ENCODE measurements at regions not wholly inside any gene's neighbourhood (a gene's known extent, or its start where the extent isn't known, plus 50 kb on each side); places are given as distances from the start of the nearest gene placed in this dataset.
A peak's percentile ranks its signal among the peaks of the same experiment; 100 is the strongest.
"Not testable (repeated sequence)": the region's sequence is repeated elsewhere in the genome, so short reads cannot be mapped to it uniquely, and the experiment has no call there.

DNA sequence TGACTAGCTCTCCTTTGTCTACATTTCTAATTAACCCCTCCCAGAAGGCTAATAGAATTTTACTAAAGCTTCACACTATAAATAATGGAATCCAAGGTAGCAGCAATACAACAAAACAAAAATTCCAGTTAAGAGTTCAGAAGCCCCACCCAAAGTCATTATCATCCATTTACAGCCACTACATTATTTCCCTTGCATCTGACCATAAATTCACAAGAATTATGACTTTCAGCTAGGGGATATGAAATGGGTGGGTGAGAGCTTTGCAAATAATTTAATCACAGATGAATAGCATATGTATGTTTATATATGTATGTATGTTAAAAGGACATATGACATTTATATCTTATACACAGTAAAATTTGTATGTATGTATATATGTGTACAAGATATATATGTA lies 65.3 kb upstream of the PTGDR start:
- DNase-seq = no peak

DNA sequence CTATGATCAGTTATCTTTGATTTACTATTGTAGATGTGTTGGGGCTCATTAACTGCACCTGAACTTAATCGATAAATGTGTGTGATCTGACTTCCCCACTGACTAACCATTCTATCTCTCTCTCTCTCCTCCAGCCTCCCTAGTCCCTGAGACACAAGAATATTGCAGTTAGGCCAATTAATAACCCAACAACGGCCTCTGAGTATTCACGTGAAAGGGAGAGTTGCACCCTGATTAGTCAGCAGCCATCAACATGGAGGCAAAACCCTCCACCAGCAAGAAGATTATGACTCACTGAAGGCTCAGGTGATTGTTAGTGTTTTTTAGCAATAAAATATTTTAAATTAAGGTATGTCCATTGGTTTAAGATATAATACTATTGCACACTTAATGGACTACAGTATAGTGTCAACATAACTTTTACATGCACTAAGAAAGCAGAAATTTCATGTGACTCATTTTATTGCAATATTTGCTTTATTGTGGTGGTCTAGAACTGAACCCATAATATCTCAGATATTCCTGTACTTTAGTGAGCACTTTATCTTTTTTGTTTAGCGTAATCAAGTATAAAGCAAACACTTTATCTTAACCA lies 77.1 kb upstream of the PTGDR start:
- no peak for DNase-seq

DNA sequence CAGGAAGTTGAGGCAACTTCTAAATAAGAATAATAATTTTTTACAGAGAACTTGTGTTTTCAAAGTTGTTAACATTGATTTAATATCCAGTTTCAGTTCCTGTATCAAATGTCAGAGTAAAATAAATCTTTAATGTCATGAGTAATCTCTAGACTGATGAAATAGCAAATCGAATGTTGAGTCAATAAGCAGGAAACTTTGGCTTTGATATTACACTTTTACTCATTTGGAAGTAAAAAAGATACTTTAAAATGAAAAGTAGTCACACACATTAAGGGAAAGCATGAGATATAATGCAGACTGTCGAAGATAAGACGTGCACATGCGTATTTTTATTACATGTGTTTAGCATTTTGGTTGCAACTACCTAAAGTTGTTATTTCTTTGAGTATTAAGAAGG lies 78.2 kb upstream of the PTGDR start:
- DNase-seq = no peak

DNA sequence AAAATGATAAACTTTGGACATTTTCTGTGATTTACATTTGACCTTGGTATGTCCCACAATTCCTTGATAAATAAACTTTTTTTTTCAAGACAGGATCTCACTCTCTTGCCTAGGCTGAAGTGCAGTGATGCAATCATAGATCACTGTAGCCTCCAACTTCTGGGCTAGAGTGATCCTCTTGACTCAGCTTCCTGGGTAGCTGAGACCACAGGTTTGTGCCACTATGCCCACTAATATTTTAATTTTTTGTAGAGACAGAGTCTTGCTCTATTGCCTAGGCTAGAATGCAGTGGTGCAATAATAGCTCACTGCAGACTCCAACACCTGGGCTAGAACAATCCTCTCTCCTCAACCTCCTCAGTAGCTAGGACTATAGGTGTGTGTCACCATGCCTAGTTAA lies 79.1 kb upstream of the PTGDR start:
- no peak for DNase-seq

DNA sequence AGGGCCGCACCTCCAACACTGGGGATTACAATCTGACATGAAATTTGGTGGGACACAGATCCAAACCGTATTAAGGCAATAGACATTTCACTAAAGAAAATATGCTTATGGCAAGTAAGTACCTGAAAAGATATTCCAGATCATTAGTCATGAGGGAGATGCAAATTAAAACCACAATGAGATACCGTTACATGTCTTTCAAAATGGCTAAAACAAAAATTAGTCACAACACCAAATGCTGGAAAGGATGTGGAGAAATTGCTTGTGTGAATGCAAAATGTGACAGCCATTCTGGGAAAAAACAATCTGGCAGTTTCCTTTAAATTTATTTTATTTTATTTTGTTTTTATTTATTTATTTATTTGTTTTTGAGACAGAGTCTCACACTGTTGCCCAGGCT lies 82.3 kb upstream of the PTGDR start:
- no peak for DNase-seq

DNA sequence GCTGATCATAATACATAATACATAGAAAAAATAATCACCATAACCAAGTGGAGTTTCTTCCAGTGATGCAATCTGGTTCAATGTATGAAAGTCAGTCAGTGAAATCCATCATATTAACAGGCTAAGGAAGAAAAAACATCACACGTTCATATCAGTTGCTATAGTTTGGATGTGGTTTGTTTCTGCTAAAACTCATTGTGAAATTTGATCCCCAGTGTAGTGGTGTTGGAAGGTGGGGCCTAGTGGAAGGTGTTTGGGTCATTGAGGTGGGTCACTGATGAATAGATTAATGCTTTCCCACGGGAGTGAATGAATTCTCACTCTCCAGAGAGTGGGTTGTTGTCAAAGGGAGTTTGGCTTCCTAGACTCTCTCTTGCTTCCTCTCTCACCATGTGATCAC lies 84.6 kb upstream of the PTGDR start:
- no peak for DNase-seq

DNA sequence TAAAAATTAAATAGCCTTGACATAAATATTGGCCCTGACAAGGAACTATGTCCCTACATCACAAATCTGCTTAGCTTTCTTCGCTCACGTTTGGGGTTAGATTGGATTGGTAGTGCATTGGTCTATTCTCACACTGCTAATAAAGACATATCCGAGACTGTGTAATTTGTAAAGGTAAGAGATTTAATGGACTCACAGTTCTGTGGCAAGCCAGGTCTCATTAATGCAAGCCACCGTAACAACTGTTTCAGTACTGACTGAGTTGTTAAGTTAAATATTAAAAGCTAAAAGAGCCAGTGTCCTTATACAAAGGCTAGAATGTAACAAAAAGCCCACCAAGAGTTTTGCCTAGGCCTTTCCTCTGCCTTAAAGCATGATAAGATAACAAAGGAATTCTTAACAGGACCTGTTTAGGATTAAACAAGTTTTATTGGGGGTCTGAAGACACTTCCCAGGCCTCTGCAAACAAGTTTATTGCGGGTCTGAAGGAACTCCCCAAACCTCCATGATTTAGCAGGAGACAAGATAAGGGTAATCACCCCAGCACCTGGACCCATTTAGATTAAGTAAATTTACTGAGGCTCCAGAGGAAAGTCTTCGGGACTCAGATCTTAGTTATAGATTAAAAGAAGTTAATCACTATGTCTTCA lies 88.2 kb upstream of the PTGDR start:
- DNase-seq = no peak

DNA sequence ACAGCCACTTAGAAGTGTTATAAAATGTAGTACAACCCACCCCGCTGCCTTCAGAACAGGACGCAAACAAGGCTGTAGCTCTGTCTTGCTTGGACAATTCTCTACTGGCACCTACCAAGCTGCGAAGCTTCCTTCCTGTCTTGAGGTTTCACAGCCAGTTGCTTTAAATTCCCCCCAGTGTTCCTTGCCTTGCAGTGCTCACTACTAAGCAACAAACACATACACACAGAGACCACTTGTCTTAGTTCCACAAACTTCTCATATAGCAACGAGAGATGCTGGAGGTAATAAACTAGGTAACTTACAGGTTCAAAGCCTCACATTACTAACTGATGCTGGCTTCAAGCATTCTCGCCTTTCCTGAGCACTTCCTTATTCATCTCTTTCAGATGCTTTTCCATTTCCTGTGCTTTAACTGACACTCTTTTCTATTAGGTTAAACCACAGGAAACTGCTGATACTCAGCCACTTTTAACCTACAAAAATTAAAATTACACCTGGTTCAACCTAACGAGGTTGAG lies 91.5 kb upstream of the PTGDR start:
- peak; percentile 26 for DNase-seq

DNA sequence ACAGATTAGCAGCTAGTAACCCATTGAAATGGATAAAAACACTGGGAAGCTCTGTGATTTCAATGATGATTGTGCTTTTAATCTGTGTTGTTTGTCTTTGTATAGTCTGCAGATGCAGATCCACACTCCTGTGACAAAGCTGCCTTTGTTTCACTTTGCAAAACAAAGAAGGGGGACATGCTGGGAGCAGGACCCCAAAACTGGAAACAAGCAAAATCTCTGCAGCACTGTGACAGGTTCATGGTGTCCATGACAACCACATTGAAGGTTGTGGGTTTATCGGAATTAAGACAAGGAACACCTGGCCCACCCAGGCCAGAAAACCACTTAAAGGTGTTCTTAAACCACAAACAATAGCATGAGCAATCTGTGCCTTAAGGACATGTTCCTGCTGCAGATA lies 95.6 kb upstream of the PTGDR start:
- DNase-seq = not testable (repeated sequence)

DNA sequence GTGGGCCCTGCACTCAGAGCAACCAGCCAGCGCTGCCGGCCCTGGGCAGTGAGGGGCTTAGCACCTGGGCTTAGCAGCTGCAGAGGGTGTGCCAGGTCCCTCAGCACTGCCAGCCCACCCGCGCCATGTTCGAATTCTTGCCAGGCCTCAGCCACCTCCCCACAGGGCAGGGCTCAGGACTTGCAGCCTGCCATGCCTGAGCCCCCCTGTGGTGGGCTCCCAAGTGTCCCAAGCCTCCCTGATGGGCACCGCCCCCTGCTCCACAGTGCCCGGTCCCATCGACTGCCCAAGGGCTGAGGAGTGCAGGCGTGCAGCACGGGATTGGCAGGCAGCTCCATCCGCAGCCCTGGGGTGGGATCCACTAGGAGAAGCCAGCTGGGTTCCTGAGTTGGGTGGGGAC lies 98.0 kb upstream of the NID2 start:
- no peak for DNase-seq

DNA sequence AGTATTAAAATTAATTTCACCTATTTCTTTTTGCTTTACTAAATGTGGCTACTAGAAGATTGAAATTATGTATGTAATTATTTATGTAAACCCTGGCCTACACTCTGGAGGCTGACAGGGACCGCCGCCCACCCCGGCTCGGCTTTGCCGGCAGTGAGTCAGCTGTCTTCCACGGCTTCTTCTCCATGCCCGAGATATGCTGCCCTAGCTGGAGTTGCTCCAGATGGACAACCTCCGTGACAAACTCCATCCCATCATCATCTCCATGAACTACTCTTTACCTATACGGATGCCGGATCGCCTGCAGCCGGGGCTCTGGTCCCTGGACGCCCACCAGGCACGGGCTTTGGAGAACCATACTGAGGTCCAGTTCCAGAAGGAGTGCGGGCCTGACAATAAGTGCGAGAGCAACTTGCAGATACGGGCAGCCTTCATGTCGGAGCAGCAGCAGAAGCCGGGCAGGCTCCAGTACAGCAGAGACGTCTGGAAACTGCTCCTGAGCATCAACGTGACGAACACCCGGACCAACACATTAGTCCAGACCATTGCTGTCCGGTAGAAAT lies 86.9 kb upstream of the NID2 start:
- no peak for DNase-seq

DNA sequence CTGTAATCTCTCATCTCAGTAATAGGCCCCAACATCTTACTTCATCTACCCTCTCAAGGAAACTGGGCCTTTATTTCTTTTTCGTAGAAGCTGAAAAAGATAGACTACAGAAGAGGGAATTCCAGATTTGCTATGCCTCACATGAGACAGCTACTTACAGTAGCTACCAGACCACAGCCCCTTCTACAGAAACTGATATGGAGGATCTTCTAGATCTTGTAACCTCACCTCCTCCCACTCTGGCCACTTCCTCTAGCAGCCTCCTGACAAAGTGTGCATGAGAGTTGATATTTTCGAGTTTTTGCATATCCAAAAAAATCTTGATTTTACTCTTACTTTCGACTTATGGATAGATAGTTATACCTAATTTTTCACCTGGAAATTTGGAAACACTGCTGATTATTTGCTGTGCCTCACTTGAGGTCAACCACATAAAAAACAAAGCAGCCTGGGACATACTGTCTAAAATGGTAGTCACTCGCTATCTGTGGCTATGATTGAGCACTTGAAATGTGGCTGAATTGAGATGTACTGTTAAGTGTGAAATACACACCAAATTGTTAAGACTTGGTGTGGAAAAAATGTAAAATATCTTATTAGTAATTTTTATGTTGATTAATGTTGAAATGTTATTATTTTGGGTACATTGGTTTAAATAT lies 86.3 kb upstream of the NID2 start:
- DNase-seq = no peak

DNA sequence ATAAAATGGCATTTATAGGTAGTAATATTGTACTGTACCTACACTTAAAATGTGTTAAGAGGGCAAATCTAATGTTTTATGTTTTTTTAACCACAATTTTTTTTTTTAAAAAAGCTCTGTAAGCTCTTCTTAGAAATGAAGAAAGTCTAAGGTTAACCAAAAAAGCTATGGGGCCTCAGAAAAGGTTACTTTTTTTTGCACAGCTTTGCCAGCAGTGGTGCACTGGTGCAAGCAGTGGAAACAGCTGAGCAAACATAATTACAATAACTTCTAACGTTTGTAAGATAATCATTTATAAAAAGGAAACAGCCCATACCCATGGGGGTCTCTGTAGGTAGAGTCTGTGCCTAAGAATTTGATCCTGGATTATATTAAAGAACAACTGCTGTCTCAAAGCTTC lies 85.1 kb upstream of the NID2 start:
- DNase-seq = no peak

DNA sequence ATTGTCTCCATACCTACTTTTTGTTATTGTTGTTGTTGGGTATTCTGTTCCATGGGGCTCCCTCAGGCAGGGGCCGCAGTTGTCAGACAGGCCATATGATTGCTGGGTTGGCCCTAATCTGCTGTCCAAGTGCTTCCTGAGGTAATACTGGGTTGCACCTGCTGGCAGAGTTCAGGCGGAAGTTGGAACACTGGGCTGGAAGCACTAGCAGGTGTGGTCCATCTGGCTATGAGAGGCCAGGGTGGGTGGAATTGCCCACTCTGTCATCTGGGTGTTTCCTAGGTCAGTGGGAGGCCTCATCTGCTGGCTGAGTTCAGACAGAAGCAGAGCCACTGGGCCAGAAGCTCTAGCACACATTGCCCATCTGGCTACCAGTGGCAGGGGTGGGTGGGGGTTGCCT lies 81.3 kb upstream of the NID2 start:
- DNase-seq = no peak

DNA sequence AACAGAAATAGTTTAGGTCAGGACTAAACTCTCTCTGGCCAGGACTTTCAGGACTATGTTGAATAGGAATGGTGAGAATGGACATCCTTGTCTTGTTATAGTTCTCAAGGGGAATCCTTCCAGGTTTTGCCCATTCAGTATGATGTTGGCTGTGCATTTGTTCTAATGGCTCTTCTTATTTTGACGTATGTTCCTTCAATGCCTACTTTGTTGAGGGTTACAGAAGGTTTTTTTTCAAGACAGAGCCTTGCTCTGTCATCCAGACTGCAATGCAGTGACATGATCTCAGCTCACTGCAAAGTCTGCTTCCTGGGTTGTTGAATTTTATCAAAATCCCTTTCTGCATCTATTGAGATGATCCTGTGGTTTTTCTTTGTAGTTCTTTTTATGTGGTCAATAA lies 79.5 kb upstream of the NID2 start:
- DNase-seq = no peak

DNA sequence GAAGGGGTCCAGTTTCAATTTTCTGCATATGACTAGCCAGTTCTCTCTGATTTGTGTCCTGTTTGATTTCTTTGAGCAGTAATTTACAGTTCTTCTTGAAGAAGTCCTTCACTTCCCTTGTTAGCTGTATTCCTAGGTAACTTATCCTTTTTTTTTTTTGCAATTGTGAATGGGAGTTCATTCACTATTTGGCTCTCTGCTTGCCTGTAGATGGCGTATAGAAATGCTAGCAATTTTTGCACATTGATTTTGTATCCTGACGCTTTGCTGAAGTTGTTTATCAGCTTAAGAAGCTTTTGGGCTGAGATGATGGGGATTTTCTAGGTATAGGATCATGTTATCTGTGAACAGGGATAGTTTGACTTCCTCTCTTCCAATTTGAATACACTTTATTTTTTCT lies 77.6 kb upstream of the NID2 start:
- no peak for DNase-seq

DNA sequence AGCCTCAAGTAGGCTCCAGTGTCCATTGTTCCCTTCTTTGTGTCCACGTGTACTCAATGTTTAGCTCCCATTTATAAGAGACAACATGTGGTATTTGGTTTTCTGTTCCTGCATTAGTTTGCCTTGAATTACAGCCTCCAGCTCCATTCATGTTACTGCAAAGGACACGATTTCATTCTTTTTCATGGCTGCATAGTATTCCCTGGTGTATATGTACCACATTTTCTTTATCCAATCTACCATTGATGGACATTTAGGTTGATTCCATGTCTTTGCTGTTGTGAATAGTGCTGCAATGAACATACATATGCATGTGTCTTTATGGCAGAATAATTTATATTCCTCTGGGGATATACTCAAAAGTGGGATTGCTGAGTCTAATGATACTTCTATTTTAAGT lies 75.2 kb upstream of the NID2 start:
- not testable (repeated sequence) for DNase-seq

DNA sequence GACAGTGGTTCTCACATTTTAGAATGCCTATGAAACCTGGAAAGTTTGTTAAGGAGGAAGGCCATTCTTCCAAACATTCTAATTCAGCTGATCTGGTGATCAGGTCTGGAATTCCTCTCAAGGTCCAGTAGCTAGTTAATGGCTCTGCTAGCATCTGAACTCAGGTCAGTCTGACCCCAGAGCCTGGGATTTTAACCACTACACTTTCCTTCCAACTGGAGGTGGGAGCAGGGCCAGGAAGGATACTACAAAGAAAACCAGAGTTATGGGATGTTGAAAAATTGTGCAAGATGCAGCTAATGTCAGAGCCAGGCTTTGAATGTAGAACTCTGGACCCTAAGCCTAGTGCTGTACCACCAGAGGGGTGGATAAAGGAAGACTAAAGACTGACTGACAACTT lies 73.6 kb upstream of the NID2 start:
- DNase-seq = no peak

DNA sequence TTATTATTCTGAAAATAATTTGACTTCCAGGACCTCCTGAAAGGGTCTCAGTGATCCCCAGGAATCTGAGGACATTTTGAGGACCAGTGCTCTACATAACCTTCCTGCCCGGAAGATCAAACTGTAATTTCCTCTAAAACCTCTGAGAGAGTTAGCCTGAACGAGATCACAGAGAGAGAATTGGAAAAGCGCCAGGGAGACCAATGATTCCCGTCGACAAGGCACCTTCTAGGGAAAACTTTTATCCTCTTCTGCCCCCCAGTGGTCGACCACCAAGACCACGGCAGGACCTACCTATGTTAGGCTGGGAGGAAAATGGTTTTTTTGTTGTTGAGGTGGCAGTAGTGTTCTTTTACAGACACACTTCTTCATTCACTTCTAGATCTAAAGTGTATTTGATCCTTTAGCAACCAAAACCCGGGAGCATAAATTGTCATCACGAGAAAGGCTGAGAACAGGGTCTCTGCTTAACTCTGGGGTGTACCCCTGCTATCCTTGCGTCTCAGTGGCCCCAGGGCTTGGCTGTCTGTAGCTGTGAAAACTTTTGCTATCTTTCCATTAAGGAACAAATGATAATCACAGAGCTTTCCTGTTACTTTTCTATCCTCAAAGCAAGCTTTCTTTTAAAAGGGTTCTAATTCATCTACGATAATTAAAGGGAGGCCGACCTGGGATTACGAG lies 62.9 kb upstream of the NID2 start:
- peak; percentile 41 for DNase-seq

DNA sequence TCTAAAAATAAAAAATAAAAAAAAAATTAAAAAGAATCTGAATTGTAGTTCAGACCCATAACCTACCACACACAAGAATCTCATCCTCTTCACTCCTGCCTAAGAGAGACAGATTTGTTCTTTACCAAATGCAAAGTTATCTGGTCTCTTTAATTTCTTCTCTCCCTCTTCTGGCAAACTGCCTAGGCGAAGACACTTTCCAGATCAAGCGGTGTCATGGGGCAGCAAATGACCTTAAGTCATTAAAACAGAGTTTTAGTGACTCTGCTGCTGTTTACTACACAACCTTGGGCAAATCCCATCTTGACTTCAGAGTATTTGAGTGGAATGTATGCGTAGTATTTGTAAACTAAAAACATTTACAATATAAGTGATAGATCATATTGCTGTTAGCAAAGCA lies 60.9 kb upstream of the NID2 start:
- DNase-seq = no peak

DNA sequence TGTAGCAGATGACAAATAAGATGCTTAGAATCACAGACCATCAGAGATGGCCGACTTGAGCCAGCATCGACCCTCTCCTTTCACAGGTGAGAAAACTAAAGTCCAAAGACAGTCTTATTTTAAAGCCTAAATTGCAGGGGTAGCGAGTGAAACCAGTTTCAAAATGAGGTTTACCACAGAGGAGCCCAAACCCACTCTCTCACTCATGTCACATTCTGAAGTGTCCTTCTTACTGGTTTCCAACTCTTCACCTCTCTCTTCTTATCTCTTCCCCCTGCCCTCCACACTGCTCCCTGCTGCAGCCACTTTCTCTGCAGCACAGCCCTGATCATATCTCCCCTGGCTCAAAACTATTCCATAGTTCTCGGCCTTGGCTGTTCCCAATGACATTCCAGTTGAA lies 57.0 kb upstream of the NID2 start:
- no peak for DNase-seq

DNA sequence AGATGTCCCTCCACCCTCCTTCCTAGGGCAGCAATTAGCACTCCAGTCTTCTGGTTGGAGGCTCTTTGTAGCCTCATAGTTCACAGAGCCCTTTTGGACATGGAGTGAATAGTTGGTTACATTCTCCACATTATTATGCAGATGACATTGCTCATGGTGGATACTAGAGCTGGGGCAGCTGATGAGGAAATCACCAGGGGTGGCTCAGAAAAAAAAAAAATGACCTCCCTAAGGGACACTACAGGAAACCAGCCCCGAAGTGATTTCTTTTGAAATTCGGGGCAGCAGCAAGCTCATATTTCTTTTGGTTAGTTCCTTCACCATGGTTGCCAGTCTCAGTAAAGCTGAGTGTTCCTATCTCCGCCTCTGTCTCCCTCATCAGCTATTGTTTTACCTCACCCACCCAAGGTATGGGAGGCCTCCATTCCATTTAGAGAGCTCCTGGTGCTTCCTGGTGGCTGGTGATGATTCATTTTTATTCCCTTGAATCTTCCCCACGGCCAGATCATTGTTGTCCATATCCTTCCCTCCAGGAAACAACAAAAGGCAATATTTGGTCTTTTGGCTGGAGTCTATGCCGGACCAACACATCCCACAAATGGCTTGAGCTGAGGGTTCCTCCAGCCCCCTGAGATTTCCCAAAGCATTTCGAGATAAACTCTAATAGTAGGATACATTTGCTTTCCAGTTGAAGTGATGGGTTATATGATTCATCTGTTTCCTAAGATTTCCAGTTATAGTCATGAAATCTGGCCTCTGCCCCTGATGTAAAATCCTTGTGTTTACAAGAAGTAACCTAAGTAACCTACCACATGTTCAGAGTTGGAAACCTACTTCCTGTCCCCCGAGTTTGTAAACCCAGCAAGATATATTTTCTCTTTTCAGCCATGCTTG lies 56.2 kb upstream of the NID2 start:
- no peak for DNase-seq

DNA sequence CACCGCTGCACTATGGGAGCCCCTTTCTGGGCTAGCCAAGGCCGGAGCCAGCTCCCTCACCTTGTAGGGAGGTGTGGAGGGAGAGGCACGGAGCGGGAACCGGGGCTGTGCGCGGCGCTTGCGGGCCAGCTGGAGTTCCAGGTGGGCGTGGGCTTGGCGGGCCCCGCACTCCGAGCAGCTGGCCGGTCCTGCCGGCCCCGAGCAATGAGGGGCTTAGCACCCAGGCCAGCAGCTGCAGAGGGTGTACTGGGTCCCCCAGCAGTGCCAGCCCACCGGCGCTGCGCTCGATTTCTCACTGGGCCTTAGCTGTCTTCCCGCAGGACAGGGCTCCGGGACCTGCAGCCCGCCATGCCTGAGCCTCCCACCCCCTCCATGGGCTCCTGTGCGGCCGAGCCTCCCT lies 53.3 kb upstream of the NID2 start:
- not testable (repeated sequence) for DNase-seq
